ENCODE measurements at regions not wholly inside any gene's neighbourhood (a gene's known extent, or its start where the extent isn't known, plus 50 kb on each side); places are given as distances from the start of the nearest gene placed in this dataset.

GRCh38 chr10:70939441-70940003, 51.2 kb upstream of the PCBD1 start:
- Histone ChIP-seq H3K4me1 (no peaks in the 10 kb centered on the region), H3K27me3 (no peaks in the 10 kb centered on the region), H3K4me3 (no peak overlapping the region), H3K27ac (no peak overlapping the region), H3K36me3 (no peaks in the 10 kb centered on the region), H3K9me3 (no peaks in the 10 kb centered on the region)
- TF ChIP-seq, protein P1, sequence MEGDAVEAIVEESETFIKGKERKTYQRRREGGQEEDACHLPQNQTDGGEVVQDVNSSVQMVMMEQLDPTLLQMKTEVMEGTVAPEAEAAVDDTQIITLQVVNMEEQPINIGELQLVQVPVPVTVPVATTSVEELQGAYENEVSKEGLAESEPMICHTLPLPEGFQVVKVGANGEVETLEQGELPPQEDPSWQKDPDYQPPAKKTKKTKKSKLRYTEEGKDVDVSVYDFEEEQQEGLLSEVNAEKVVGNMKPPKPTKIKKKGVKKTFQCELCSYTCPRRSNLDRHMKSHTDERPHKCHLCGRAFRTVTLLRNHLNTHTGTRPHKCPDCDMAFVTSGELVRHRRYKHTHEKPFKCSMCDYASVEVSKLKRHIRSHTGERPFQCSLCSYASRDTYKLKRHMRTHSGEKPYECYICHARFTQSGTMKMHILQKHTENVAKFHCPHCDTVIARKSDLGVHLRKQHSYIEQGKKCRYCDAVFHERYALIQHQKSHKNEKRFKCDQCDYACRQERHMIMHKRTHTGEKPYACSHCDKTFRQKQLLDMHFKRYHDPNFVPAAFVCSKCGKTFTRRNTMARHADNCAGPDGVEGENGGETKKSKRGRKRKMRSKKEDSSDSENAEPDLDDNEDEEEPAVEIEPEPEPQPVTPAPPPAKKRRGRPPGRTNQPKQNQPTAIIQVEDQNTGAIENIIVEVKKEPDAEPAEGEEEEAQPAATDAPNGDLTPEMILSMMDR (IDR thresholded peaks at IDR 0.05) = no peak
- no peak for TF ChIP-seq POLR2A (IDR thresholded peaks at IDR 0.05)
- DNase-seq = no peak

DNA sequence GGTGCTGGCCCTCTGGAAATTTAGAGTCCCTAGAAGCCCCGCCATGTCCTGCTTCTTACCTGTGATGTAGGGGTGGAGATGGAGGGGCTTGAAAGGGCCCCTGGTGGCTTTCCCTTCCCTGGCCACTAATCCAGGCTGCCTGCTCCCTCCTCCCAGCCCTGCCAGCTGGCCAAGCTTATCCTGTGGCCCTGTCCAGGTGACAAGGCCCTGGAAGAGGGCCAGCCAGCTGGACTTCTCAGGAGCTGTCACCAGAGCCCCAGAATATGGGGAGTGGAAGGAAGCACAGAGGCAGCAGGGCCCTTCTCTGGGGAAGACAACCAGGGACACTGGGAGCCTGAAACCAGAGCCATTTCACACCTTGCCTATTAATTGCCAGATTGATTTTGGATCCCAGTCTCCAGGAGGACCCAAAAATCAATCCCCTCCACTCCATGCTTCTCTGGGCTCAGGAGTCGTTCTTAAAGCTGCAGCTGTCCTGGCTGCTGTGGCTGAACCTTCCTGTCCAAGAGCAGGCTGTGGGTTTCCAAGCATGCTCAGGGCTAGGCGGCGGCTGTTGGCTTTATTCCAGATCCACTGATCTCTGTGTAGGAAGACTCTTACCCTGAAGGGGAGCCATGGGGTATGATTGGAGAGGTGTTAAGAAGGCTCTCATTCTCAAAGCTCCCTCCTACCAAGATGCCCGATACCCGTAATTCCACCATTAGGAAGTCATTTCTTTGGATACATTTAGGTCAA, 52.6 kb upstream of the PCBD1 start:
- Histone ChIP-seq H3K4me3 (no peak overlapping the region), H3K9me3 (no peaks in the 10 kb centered on the region), H3K4me1 (no peaks in the 10 kb centered on the region), H3K27ac (no peak overlapping the region), H3K36me3 (no peaks in the 10 kb centered on the region), H3K27me3 (no peaks in the 10 kb centered on the region)
- no peak for TF ChIP-seq POLR2A (IDR thresholded peaks at IDR 0.05)
- TF ChIP-seq, protein P1 (IDR thresholded peaks at IDR 0.05) = no peak
- DNase-seq = no peak

DNA sequence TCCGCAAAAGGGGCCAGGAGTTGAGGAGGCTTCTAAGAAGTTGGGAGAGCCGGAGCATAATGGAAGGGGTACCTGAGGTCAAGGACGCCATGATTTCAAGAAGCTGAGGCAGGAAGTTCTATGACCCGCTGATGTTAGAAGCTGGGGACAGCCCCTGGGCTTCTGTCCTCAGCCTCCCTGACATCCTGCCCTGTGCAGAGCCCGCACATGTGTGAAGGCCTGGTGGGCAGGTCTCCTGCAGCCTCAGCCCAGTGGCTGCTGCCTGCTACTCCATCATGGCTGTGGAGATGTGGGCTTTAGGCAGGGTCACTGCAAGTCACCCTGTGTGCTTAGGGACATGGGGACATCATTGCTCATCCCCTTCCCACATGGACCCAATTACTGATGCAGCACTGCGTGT, 53.8 kb upstream of the PCBD1 start:
- Histone ChIP-seq H3K27me3 (no peaks in the 10 kb centered on the region), H3K27ac (no peak overlapping the region), H3K9me3 (no peaks in the 10 kb centered on the region), H3K4me3 (no peak overlapping the region), H3K36me3 (no peaks in the 10 kb centered on the region), H3K4me1 (no peaks in the 10 kb centered on the region)
- no peak for DNase-seq
- TF ChIP-seq POLR2A (IDR thresholded peaks at IDR 0.05) = no peak
- TF ChIP-seq, protein P1 (IDR thresholded peaks at IDR 0.05) = no peak

DNA sequence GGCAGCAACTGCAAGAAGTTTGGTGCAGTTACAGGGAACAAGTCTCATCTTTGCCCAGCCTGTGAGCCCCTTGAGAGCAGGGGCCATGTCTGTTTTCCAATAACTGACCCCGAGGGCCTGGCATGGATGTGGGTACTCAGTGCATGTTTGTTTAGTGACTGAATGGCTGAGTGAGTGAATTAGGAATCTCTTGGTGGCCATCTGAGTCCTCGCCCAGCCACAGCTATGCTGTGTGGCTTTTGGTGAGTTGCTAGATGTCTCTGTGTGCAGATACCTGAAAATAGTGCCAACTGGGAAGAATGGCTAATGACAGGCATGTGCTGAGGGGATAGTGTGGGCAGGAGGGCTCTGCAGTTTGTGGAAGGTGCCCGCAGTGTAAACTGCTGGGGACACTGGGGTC, 54.4 kb upstream of the PCBD1 start:
- no peak for TF ChIP-seq POLR2A (IDR thresholded peaks at IDR 0.05)
- TF ChIP-seq, protein P1 (IDR thresholded peaks at IDR 0.05) = no peak
- Histone ChIP-seq H3K27me3 (no peaks in the 10 kb centered on the region), H3K4me3 (no peak overlapping the region), H3K9me3 (no peaks in the 10 kb centered on the region), H3K27ac (no peak overlapping the region), H3K4me1 (no peaks in the 10 kb centered on the region), H3K36me3 (no peaks in the 10 kb centered on the region)
- DNase-seq = no peak

DNA sequence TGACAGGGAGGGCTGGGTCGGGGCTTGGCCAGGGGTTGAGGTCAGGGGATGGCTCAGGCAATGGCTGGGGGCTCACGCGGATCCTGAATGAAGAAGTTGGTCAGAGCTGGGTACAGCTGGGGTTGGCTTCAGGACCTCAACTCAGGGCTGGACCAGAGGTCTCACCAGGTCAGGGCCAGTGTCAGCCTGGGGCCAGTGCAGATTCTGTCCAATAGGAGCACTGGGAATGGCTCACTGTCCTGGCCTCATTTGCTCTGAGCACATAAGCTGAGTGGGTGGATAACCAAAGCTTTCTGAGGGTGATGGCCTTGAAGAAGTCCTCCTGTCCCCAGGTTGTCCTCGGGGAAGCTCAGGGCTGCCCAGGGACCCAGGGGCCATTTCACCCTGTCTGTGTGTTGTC, 54.9 kb upstream of the PCBD1 start:
- Histone ChIP-seq H3K36me3 (no peaks in the 10 kb centered on the region), H3K27ac (no peak overlapping the region), H3K27me3 (no peaks in the 10 kb centered on the region), H3K9me3 (no peaks in the 10 kb centered on the region), H3K4me3 (no peak overlapping the region), H3K4me1 (no peaks in the 10 kb centered on the region)
- DNase-seq = no peak
- TF ChIP-seq POLR2A (IDR thresholded peaks at IDR 0.05) = no peak
- TF ChIP-seq, protein P1 (IDR thresholded peaks at IDR 0.05) = no peak
